Gastroesophageal sphincter (tissue), 4 donors: ENCODE measurements at regions not wholly inside any gene's neighbourhood (a gene's known extent, or its start where the extent isn't known, plus 50 kb on each side); places are given as distances from the start of the nearest gene placed in this dataset.

ENCODE experiments used
- ATAC-seq: fragments of 150-250 bp; one replicate; pipeline ENCODE4 v1.9.1; 2016; ENCODE audit warnings: mild to moderate bottlenecking, moderate library complexity
- H3K27ac ChIP-seq, 4 donors: fragments of 200-600 bp; sonication (generic) in 3 of 4; 1 replicate in 3 of 4; 2 replicates in 1 of 4; pipeline ENCODE4 v1.5.1; 2016 to 2019
- H3K27me3 ChIP-seq: fragments of 200-600 bp; sonication (generic); one replicate; pipeline ENCODE4 v1.5.1; 2019
- H3K36me3 ChIP-seq, 2 donors: fragments of 200-600 bp; sonication (generic); one replicate each; pipeline ENCODE4 v1.5.1; 2019; ENCODE audit warnings: control low read depth in 1 of 2
- H3K4me1 ChIP-seq, 3 donors: fragments of 200-600 bp; sonication (generic); 1 replicate in 2 of 3; 2 replicates in 1 of 3; pipeline ENCODE4 v1.5.1; 2016 to 2019; ENCODE audit warnings: control low read depth in 2 of 3
- H3K4me3 ChIP-seq, 2 donors: fragments of 200-600 bp; sonication (generic); one replicate each; pipeline ENCODE4 v1.5.1; 2019; ENCODE audit warnings: mild to moderate bottlenecking in 1 of 2, moderate library complexity in 1 of 2
- H3K9me3 ChIP-seq, 3 donors: fragments of 200-600 bp; sonication (generic); one replicate each; pipeline ENCODE4 v1.5.1; 2017 to 2019; ENCODE audit warnings: control low read depth in 2 of 3
- CTCF ChIP-seq, 4 experiments: fragments of 200-600 bp in 2 of 4; fragments of 450-650 bp in 2 of 4; sonication (generic) in 1 of 4; IDR thresholded peaks; one replicate each; pipeline ENCODE4 v1.5.1; 2017 to 2019; ENCODE audit warnings: antibody characterized with exemption in 4 of 4, mild to moderate bottlenecking in 2 of 4, moderate library complexity in 2 of 4
- EP300 ChIP-seq: sonication (generic); formaldehyde crosslinking; IDR thresholded peaks from one replicate; pipeline ENCODE4 v1.6.1; 2017; ENCODE audit warnings: antibody characterized with exemption, mild to moderate bottlenecking
- POLR2A ChIP-seq, 2 donors: fragments of 450-650 bp; IDR thresholded peaks; one replicate each; pipeline ENCODE4 v1.6.1; 2017; ENCODE audit warnings: antibody characterized with exemption in 2 of 2, mild to moderate bottlenecking in 2 of 2, moderate library complexity in 1 of 2
- POLR2AphosphoS5 ChIP-seq: sonication (generic); formaldehyde crosslinking; IDR thresholded peaks from one replicate; pipeline ENCODE4 v1.6.1; 2017; ENCODE audit warnings: antibody characterized with exemption
- WGBS, 2 donors: methylation state at CpG; one replicate each; pipeline ENCODE4 v1.1.5; 2018; ENCODE audit warnings: low coverage in 1 of 2; 5-methylcytosine and 5-hydroxymethylcytosine counted together

GRCh38 chr12:123085066-123085465 lies 65.8 kb downstream of the PITPNM2 start:
- WGBS, 2 donors = 71 to 100% methylated on average over 1 to 5 of the region's 5 CpGs
- Histone ChIP-seq H3K9me3 (no peaks in the 10 kb centered on the region), H3K27me3 (no peaks in the 10 kb centered on the region), H3K4me1 (peaks cover 0 to 81% (median 17%) of the 10 kb centered on the region in 3 donors), H3K36me3 (no peaks in the 10 kb centered on the region), H3K27ac (no peak overlapping the region), H3K4me3 (no peak overlapping the region)
- no peak for ATAC-seq
- TF ChIP-seq EP300 (no peak), CTCF (IDR thresholded peaks at IDR 0.05) (no peak), POLR2AphosphoS5 (no peak), POLR2A (IDR thresholded peaks at IDR 0.05) (no peak)

- WGBS, 2 donors = 43 to 50% methylated on average over 1 to 3 of the region's 11 CpGs
- Histone ChIP-seq H3K9me3 (no peaks in the 10 kb centered on the region), H3K4me1 (peaks cover 0 to 71% (median 17%) of the 10 kb centered on the region in 3 donors), H3K4me3 (no peak overlapping the region), H3K36me3 (no peaks in the 10 kb centered on the region), H3K27ac (no peak overlapping the region), H3K27me3 (no peaks in the 10 kb centered on the region)
- TF ChIP-seq EP300 = no peak
- TF ChIP-seq POLR2A (IDR thresholded peaks at IDR 0.05) = no peak
- ATAC-seq = no peak
Measured at GRCh38 chr12:123083661-123084571, 67.0 kb downstream of the PITPNM2 start.

- no peak for ATAC-seq
- Histone ChIP-seq H3K36me3 (no peaks in the 10 kb centered on the region), H3K4me3 (no peak overlapping the region), H3K27me3 (no peaks in the 10 kb centered on the region), H3K4me1 (peaks cover 0 to 76% (median 35%) of the 10 kb centered on the region in 3 donors), H3K27ac (no peak overlapping the region), H3K9me3 (no peaks in the 10 kb centered on the region)
- WGBS, 2 donors = 100% methylated on average over 1 of the region's 4 CpGs; no CpG with 5 or more reads in 1 of the 2 donors
- TF ChIP-seq CTCF (IDR thresholded peaks at IDR 0.05) = no peak
- TF ChIP-seq EP300 = no peak
- TF ChIP-seq POLR2AphosphoS5 = no peak
Measured at GRCh38 chr12:123080634-123081033, 70.3 kb downstream of the PITPNM2 start.

GRCh38 chr12:123078531-123079155 lies 72.2 kb downstream of the PITPNM2 start:
- no peaks in the 10 kb centered on the region for H3K9me3 ChIP-seq
- no peaks in the 10 kb centered on the region for H3K36me3 ChIP-seq
- no peak overlapping the region for H3K27ac ChIP-seq
- 68 to 86% methylated on average over 3 of the region's 13 CpGs for WGBS, 2 donors
- H3K4me1 ChIP-seq = peaks cover 0 to 76% (median 30%) of the 10 kb centered on the region in 3 donors
- H3K4me3 ChIP-seq = no peak overlapping the region
- TF ChIP-seq POLR2A (IDR thresholded peaks at IDR 0.05) (no peak), POLR2AphosphoS5 (no peak), CTCF (IDR thresholded peaks at IDR 0.05) (no peak), EP300 (no peak)
- H3K27me3 ChIP-seq = no peaks in the 10 kb centered on the region
- ATAC-seq = no peak

GRCh38 chr12:123078120-123078465 lies 72.8 kb downstream of the PITPNM2 start:
- H3K9me3 ChIP-seq = no peaks in the 10 kb centered on the region
- TF ChIP-seq POLR2A (IDR thresholded peaks at IDR 0.05) = no peak
- TF ChIP-seq EP300 = no peak
- TF ChIP-seq POLR2AphosphoS5 = no peak
- no peak for TF ChIP-seq CTCF (IDR thresholded peaks at IDR 0.05)
- no peaks in the 10 kb centered on the region for H3K36me3 ChIP-seq
- 82 to 87% methylated on average over 2 to 5 of the region's 12 CpGs for WGBS, 2 donors
- H3K4me3 ChIP-seq = no peak overlapping the region
- H3K27me3 ChIP-seq = no peaks in the 10 kb centered on the region
- ATAC-seq = no peak
- no peak overlapping the region for H3K27ac ChIP-seq
- peaks cover 0 to 76% (median 27%) of the 10 kb centered on the region in 3 donors for H3K4me1 ChIP-seq
